22Rv1 (cell line): ENCODE measurements at regions not wholly inside any gene's neighbourhood (a gene's known extent, or its start where the extent isn't known, plus 50 kb on each side); places are given as distances from the start of the nearest gene placed in this dataset.
A peak's percentile ranks its signal among the peaks of the same experiment; 100 is the strongest.
"Not testable (repeated sequence)": the region's sequence is repeated elsewhere in the genome, so short reads cannot be mapped to it uniquely, and the experiment has no call there.

Experiments
- H3K27ac ChIP-seq: fragments of 450-650 bp; 2 replicates; pipeline ENCODE4 v1.5.1; 2017
- CTCF ChIP-seq: fragments of 450-650 bp; IDR thresholded peaks from 2 replicates; pipeline ENCODE4 v1.5.1; 2017; ENCODE audit warnings: mild to moderate bottlenecking

DNA sequence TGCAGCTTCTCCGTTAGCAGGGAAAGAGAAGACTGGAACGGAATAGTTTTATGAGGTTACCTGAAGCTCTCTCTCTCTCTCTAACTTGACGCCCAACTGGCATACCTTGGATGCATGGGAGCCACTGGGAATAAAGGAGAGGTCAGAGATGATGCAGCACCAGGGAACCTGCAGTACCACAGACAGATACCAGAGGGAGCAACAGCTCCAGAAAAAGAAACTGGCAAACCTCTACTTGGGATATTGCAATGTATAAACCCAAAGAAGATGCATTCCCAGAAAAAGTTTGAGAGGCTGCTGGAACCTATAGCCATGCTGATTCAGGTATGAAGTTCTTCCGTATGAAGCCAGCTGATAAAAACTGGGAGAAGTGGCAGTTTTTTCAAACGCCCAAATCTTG is 2976.1 kb upstream of the TEKT4 start:
- H3K27ac ChIP-seq = not testable (repeated sequence)
- peak; percentile 40 for TF ChIP-seq CTCF

GRCh38 chr2:91917602-91918001 is 2953.6 kb upstream of the TEKT4 start:
- not testable (repeated sequence) for H3K27ac ChIP-seq
